ENCODE measurements at regions not wholly inside any gene's neighbourhood (a gene's known extent, or its start where the extent isn't known, plus 50 kb on each side); places are given as distances from the start of the nearest gene placed in this dataset.

GRCh38 chr3:68373727-68374126, 558.6 kb downstream of the TAFA4 start:
- TF ChIP-seq, protein P1, sequence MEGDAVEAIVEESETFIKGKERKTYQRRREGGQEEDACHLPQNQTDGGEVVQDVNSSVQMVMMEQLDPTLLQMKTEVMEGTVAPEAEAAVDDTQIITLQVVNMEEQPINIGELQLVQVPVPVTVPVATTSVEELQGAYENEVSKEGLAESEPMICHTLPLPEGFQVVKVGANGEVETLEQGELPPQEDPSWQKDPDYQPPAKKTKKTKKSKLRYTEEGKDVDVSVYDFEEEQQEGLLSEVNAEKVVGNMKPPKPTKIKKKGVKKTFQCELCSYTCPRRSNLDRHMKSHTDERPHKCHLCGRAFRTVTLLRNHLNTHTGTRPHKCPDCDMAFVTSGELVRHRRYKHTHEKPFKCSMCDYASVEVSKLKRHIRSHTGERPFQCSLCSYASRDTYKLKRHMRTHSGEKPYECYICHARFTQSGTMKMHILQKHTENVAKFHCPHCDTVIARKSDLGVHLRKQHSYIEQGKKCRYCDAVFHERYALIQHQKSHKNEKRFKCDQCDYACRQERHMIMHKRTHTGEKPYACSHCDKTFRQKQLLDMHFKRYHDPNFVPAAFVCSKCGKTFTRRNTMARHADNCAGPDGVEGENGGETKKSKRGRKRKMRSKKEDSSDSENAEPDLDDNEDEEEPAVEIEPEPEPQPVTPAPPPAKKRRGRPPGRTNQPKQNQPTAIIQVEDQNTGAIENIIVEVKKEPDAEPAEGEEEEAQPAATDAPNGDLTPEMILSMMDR (IDR thresholded peaks at IDR 0.05), result no peak
- no peak for TF ChIP-seq POLR2AphosphoS5 (IDR thresholded peaks at IDR 0.05)
- no peak for TF ChIP-seq POLR2A (IDR thresholded peaks at IDR 0.05)
- TF ChIP-seq EP300 (IDR thresholded peaks at IDR 0.05), result no peak

Data from sigmoid colon (tissue), 4 donors.